SK-N-MC (cell line): ENCODE measurements at regions not wholly inside any gene's neighbourhood (a gene's known extent, or its start where the extent isn't known, plus 50 kb on each side); places are given as distances from the start of the nearest gene placed in this dataset.

ENCODE experiments used
- EZH2 ChIP-seq: fragments of 200-600 bp; sonication (generic); IDR thresholded peaks from one replicate; pipeline ENCODE4 v1.6.1; 2017; ENCODE audit warnings: antibody characterized with exemption
- FOXP2 ChIP-seq: optimal IDR thresholded peaks from 2 replicates; pipeline ENCODE3; 2011; ENCODE audit warnings: mild to moderate bottlenecking, moderate library complexity; ENCODE audit not compliant: insufficient read depth; ENCODE audit errors: extremely low read length, control extremely low read depth
- POLR2AphosphoS5 ChIP-seq: IDR thresholded peaks from 2 replicates; pipeline ENCODE4 v1.6.1; 2012; ENCODE audit warnings: mild to moderate bottlenecking, low read depth, low read length, borderline replicate concordance

GRCh38 chr15:62402687-62403086, 237.6 kb upstream of the C2CD4B start:
- TF ChIP-seq EZH2 (no peak), POLR2AphosphoS5 (no peak), FOXP2 (no peak)
